SK-N-SH (cell line): ENCODE measurements at regions not wholly inside any gene's neighbourhood (a gene's known extent, or its start where the extent isn't known, plus 50 kb on each side); places are given as distances from the start of the nearest gene placed in this dataset.

Experiments used
- CTCF ChIP-seq: fragments of 200-600 bp; sonication (generic); IDR thresholded peaks from 2 replicates; pipeline ENCODE4 v1.6.1; 2017; ENCODE audit warnings: antibody characterized with exemption, mild to moderate bottlenecking, moderate library complexity
- FOXJ3 ChIP-seq: sonication (generic); formaldehyde crosslinking; IDR thresholded peaks from 2 replicates; pipeline ENCODE4 v1.5.1; 2020; ENCODE audit warnings: mild to moderate bottlenecking, missing genetic modification reagents
- MAX ChIP-seq: IDR thresholded peaks from 2 replicates; pipeline ENCODE4 v1.4.0; 2012; ENCODE audit warnings: low read depth
- POLR2AphosphoS5 ChIP-seq: IDR thresholded peaks from 2 replicates; pipeline ENCODE4 v1.6.1; 2012; ENCODE audit warnings: low read depth, low read length
- USF2 ChIP-seq: fragments of 150-350 bp; IDR thresholded peaks from 2 replicates; pipeline ENCODE4 v1.6.1; 2017; ENCODE audit warnings: antibody characterized with exemption, low read length, low read depth, borderline replicate concordance
- TF ChIP-seq, protein P1 (sequence below): IDR thresholded peaks from 2 replicates; pipeline ENCODE4 v1.6.1; 2012; ENCODE audit warnings: mild to moderate bottlenecking, low read depth, low read length, moderate library complexity

GRCh38 chr17:71801301-71801700 lies 319.5 kb upstream of the SOX9 start:
- TF ChIP-seq POLR2AphosphoS5 (no peak), CTCF (no peak), MAX (no peak), USF2 (no peak), FOXJ3 (CRISPR knock-in tag) (no peak)
- TF ChIP-seq, protein P1, sequence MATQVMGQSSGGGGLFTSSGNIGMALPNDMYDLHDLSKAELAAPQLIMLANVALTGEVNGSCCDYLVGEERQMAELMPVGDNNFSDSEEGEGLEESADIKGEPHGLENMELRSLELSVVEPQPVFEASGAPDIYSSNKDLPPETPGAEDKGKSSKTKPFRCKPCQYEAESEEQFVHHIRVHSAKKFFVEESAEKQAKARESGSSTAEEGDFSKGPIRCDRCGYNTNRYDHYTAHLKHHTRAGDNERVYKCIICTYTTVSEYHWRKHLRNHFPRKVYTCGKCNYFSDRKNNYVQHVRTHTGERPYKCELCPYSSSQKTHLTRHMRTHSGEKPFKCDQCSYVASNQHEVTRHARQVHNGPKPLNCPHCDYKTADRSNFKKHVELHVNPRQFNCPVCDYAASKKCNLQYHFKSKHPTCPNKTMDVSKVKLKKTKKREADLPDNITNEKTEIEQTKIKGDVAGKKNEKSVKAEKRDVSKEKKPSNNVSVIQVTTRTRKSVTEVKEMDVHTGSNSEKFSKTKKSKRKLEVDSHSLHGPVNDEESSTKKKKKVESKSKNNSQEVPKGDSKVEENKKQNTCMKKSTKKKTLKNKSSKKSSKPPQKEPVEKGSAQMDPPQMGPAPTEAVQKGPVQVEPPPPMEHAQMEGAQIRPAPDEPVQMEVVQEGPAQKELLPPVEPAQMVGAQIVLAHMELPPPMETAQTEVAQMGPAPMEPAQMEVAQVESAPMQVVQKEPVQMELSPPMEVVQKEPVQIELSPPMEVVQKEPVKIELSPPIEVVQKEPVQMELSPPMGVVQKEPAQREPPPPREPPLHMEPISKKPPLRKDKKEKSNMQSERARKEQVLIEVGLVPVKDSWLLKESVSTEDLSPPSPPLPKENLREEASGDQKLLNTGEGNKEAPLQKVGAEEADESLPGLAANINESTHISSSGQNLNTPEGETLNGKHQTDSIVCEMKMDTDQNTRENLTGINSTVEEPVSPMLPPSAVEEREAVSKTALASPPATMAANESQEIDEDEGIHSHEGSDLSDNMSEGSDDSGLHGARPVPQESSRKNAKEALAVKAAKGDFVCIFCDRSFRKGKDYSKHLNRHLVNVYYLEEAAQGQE: no peak
